ENCODE measurements at regions not wholly inside any gene's neighbourhood (a gene's known extent, or its start where the extent isn't known, plus 50 kb on each side); places are given as distances from the start of the nearest gene placed in this dataset.

- Histone ChIP-seq H4K20me1 (ENCODE audit: insufficient read depth, low read length) (no peaks in the 10 kb centered on the region), H3K79me2 (ENCODE audit: insufficient read depth, low read length) (no peaks in the 10 kb centered on the region), H3K4me2 (ENCODE audit: insufficient read depth, low read length) (no peak overlapping the region), H3K27me3 (ENCODE audit: insufficient read depth, low read length) (no peaks in the 10 kb centered on the region), H3K9me3 (ENCODE audit: low read depth, low read length) (no peaks in the 10 kb centered on the region), H3K4me1 (ENCODE audit: insufficient read depth, low read length) (no peaks in the 10 kb centered on the region), H2AFZ (ENCODE audit: low read length) (no peak overlapping the region), H3K27ac (ENCODE audit: low read depth, low read length) (no peak overlapping the region), H3K4me3 (ENCODE audit: insufficient read depth, low read length) (no peak overlapping the region), H3K36me3 (ENCODE audit: insufficient read depth, low read length) (no peaks in the 10 kb centered on the region)
- TF ChIP-seq CTCF (IDR thresholded peaks at IDR 0.05; ENCODE audit: extremely low read depth, low read depth, low read length): no peak
- no peak for DNase-seq (ENCODE audit: insufficient read length, low spot score, missing footprints)
Measured at GRCh38 chrX:30939928-30940327, 50.9 kb upstream of the TAB3 start.

All from osteoblast (primary cell).